NK-92 (cell line): ENCODE measurements at regions not wholly inside any gene's neighbourhood (a gene's known extent, or its start where the extent isn't known, plus 50 kb on each side); places are given as distances from the start of the nearest gene placed in this dataset.
"Not testable (repeated sequence)": the region's sequence is repeated elsewhere in the genome, so short reads cannot be mapped to it uniquely, and the experiment has no call there.

Experiments used
- DNase-seq: peaks from one replicate; lab custom pipeline; 2025; ENCODE audit not compliant: unreplicated experiment; lab: John Stamatoyannopoulos, UW

- DNase-seq = no peak
Observed at GRCh38 chr1:9441451-9442133, 97.7 kb upstream of the SLC25A33 start.

- no peak for DNase-seq
Observed at GRCh38 chr1:9442278-9442846, 96.9 kb upstream of the SLC25A33 start.

GRCh38 chr1:9442986-9443385 lies 96.3 kb upstream of the SLC25A33 start:
- no peak for DNase-seq

GRCh38 chr1:9443913-9444445 lies 95.3 kb upstream of the SLC25A33 start:
- no peak for DNase-seq

GRCh38 chr1:9444532-9444931 lies 94.7 kb upstream of the SLC25A33 start:
- DNase-seq = no peak

- DNase-seq = not testable (repeated sequence)
Observed at GRCh38 chr1:9445081-9445480, 94.2 kb upstream of the SLC25A33 start.

GRCh38 chr1:9447215-9447960 lies 91.9 kb upstream of the SLC25A33 start:
- no peak for DNase-seq

GRCh38 chr1:9448132-9449109 lies 90.8 kb upstream of the SLC25A33 start:
- no peak for DNase-seq

GRCh38 chr1:9449110-9449627 lies 90.1 kb upstream of the SLC25A33 start:
- no peak for DNase-seq

GRCh38 chr1:9449976-9450696 lies 89.1 kb upstream of the SLC25A33 start:
- no peak for DNase-seq

- no peak for DNase-seq
Observed at GRCh38 chr1:9451081-9451480, 88.2 kb upstream of the SLC25A33 start.

GRCh38 chr1:9452516-9453140 lies 86.6 kb upstream of the SLC25A33 start:
- no peak for DNase-seq

- no peak for DNase-seq
Observed at GRCh38 chr1:9453375-9453774, 85.9 kb upstream of the SLC25A33 start.

GRCh38 chr1:9453779-9454418 lies 85.4 kb upstream of the SLC25A33 start:
- no peak for DNase-seq

GRCh38 chr1:9454494-9455066 lies 84.7 kb upstream of the SLC25A33 start:
- no peak for DNase-seq

- no peak for DNase-seq
Observed at GRCh38 chr1:9455487-9456234, 83.6 kb upstream of the SLC25A33 start.

GRCh38 chr1:9456833-9457232 lies 82.4 kb upstream of the SLC25A33 start:
- DNase-seq = no peak

- DNase-seq = no peak
Observed at GRCh38 chr1:9459816-9460407, 79.4 kb upstream of the SLC25A33 start.
